ENCODE measurements at regions not wholly inside any gene's neighbourhood (a gene's known extent, or its start where the extent isn't known, plus 50 kb on each side); places are given as distances from the start of the nearest gene placed in this dataset.
"Not testable (repeated sequence)": the region's sequence is repeated elsewhere in the genome, so short reads cannot be mapped to it uniquely, and the experiment has no call there.

DNA sequence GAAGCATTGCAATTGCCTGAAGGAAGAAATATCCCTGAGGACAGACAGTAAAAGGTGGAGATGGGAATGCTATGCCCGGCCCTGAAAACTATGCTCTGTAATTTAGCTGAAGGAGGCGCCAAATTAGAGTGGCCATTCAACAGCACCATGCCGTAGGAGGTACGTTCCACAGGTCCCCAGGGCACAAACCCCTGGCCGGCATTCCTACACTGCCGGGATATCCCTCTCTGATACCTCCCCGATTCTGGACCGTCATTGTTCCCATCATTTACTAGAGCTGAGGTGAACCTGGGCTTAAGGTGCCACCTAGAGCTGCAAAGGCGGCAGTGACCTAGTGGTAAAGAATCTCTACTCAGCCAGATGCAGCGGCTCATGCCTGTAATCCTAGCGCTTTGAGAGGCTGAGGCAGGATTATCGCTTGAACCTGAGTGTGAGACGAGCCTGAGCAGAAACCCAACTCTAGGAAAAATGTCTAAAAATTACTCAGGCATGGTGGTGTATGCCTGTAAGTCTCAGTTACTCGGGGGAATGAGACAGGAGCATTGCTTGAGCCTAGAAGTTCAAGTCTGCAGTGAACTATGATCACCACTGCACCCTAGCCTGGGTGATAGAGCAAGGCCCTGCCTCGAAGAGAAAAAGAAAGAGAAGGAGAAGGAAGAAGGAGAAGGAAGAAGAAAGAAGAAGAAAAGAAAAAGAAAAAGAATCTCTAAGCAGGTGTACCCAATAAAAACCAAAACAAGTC is 53.0 kb upstream of the TNKS2 start:
- DNase-seq (ENCODE audit: low spot score) = no peak

- no peak for DNase-seq (ENCODE audit: low spot score)
Observed at GRCh38 chr10:91743465-91743864, 54.8 kb upstream of the TNKS2 start.

DNA sequence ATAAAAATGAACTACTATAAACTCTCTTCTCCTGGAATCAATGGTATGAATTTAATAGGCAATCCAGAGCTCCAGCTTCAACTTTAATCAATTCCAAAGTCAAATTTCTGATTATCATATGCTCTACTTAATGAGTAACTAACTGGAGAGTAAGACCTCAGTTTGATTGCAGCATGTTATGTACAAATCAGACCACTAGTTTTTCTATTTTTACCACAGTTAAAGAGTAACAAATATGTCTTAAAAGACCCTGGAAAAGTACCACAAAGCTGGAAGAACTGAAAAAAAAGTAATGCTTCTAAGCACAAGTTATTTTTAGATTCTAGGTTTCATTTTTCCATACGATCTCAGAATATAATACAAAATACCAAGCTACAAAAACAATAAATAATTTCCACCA is 56.0 kb upstream of the TNKS2 start:
- DNase-seq (ENCODE audit: low spot score) = no peak

DNA sequence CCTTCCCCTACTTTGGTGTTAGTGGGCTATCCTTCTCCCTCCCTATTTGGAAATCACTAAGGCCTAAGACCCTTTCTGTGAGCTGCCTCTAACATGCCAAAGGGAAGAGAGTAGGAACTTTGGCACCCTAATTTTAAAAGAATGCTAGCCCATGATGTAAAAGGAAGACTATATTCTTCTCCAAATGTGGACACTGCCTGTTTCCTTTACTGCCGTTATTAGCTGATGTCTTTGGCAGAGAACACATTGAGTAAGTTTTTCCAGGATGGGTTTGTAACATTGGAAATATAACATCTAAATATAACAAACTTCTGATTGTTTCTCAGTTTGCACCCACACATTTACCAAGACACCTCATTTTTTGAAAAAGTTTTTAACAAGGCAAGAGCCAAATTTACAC is 56.9 kb upstream of the TNKS2 start:
- DNase-seq (ENCODE audit: low spot score) = no peak

DNA sequence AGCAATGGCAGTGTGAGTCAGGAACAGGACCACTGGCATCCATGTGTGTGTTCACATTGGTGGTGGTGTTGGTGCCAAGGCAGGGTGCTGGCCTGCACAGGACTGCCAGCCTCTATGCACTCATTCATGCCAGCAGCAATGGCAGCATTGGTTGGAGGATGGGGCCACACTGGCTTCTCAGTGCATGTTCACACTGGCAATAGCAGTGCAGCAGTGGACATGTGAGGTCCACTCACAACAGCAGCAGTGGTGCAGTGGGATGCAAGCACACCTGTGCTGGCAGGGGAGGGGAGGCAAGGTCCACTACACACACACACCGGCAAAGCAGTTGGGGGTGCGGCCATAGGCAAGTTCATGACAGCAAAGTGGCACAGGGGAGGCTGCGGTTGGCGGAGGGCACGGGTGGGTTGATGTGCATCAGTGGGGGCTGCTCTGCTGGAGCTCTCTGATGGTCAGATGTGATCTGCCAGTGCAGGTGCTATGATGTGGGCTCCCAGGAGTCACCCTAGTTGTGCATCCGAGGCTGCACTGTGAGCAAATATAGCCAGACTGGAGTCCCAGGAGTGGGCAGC is 57.8 kb upstream of the TNKS2 start:
- DNase-seq (ENCODE audit: low spot score) = no peak

DNA sequence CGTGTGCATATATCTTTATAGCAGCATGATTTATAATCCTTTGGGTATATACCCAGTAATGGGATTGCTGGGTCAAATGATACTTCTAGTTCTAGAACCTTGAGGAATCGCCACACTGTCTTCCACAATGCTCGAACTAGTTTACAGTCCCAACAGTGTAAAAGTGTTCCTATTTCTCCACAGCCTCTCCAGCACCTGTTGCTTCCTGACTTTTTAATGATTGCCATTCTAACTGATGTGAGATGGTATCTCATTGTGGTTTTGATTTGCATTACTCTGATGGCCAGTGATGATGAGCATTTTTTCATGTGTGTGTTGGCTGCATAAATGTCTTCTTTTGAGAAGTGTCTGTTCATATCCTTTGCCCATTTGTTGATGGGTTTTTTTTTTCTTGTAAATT is 66.0 kb upstream of the TNKS2 start:
- not testable (repeated sequence) for DNase-seq (ENCODE audit: low spot score)

- not testable (repeated sequence) for DNase-seq (ENCODE audit: low spot score)
Observed at GRCh38 chr10:91729339-91729738, 68.9 kb upstream of the TNKS2 start.

- DNase-seq (ENCODE audit: low spot score) = no peak
Observed at GRCh38 chr10:91726355-91726754, 71.9 kb upstream of the TNKS2 start.

DNA sequence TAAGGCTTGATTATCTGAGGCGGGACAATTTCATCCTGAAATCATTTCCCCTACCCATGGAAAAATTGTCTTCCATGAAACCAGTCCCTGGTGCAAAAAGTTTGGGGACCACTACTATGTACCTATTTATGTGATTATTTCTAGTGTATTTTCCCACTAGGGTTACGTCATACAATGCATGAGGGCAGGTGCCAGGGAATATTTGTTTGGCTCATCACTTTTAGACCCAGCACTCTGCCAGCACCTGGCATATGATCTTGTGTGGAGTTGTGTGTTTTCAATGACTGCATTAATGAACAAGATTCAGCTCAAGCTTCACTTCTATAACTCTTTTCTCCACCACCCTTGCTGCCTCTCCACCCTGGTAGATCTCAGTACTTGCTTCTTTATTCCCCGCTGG is 73.3 kb upstream of the TNKS2 start:
- no peak for DNase-seq (ENCODE audit: low spot score)

- DNase-seq (ENCODE audit: low spot score) = no peak
Observed at GRCh38 chr10:91713461-91714072, 80.7 kb upstream of the PPP1R3C start.

- DNase-seq (ENCODE audit: low spot score) = no peak
Observed at GRCh38 chr10:91711885-91712680, 79.2 kb upstream of the PPP1R3C start.

DNA sequence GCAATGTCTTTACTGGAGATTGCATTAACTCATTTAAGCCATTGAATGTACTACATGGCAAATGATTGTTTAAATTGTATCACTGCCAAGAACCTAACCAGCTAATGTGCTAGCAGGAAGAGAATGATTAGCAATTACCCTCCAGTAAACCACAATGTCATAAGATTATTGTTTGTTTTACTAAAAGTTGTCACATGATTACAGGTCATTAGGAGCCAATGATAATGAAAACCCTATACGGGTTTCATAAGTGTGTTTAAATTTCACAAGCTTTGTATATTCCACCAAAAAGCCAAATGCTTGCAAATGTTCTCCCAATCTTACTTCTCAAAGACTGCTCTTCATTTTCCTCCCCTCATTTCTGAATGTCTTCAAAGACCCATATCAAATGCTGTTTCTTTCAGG is 76.5 kb upstream of the PPP1R3C start:
- no peak for DNase-seq (ENCODE audit: low spot score)

GRCh38 chr10:91708174-91708861 is 75.4 kb upstream of the PPP1R3C start:
- no peak for DNase-seq (ENCODE audit: low spot score)

DNA sequence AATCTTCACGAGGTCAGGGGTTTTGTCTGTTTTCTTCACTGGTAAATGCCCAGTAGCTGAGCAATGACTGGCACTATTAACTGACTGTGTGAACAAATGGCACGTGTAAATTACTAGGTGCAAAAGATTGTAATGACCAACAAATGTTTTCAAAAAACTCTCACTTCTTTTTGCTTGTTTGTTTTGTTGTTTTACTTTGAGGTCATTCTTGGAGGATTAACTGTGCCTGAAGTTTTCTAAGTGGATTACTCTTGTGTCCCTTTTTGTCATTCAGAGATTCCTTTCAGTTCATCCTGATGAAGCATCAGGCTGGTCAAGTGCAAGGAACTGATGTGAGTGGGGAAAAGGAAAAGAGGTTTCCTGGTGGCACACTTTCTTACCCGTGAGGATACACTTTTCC is 74.4 kb upstream of the PPP1R3C start:
- no peak for DNase-seq (ENCODE audit: low spot score)

DNA sequence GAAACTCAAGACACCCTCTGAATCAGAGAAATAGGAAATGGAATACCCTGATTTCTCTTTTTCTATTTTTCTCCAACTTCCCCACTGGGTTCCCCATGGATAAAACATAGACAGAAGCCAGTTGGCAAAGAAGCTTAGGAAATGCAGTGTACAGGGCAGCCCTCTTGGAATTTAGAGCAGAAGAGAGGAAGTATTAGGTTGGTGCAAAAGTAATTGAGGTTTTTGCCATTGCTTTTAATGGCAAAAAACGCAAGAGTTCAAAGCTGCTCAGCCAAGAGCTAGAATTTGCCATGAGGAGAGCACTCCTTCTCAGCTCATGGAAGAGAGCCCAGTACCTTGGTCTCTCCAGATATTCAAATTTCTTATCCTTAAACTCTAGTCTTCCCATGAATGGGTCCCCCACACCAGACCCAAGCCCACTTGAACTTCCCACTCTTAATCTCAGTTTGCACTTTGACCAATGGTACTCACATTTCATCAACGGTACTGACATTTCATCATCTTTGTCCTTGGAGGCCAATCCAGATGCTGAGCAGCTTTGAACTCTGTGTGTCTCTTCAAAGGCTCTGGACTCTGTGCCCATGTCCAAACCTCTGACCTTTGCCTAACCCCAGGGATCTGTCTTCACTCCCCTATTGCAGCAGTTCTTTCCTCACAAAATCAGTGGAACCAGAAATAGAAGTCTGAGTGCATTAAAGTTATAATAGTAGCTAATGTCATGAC is 73.2 kb upstream of the PPP1R3C start:
- DNase-seq (ENCODE audit: low spot score) = no peak

- DNase-seq (ENCODE audit: low spot score) = no peak
Observed at GRCh38 chr10:91702620-91703019, 69.7 kb upstream of the PPP1R3C start.

GRCh38 chr10:91700788-91701444 is 68.0 kb upstream of the PPP1R3C start:
- no peak for DNase-seq (ENCODE audit: low spot score)

DNA sequence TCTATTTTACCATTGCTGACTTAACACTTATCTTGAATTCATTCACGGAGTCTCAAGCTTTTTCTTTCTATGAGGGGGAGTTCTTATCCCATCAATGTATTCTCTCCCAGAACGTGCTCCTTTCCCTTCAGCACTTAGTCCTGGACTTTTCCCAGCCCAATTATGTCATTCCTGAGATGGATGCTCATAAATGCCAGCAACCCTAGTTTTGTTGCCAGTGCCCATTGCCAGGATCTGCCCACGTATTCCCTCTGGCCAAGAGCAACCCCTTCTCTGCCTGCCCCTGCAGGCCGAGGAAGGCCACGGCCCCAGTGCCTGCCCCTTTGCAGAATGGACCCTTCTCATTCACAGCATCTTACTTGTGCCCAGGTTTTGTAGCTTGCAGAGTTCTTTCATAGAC is 67.4 kb upstream of the PPP1R3C start:
- no peak for DNase-seq (ENCODE audit: low spot score)

DNA sequence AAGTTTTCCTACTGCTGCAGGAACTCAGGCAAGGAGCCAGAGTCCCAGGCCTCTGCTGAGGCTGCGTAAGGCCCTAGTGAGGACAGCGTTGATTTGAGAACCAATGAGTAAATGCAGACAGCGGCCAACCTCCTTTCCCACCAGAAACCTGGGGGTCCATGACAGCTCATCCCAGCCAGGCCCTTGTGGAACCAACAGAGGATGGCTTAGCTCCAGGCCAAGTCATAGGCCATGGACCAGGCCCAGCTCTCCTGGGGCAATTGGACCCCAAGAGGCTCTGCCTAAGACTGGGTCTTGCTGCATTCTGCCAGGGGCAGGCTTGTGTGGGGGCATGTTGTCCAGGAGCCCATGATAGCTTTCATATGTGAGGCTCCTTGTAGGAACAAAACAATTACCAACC is 65.4 kb upstream of the PPP1R3C start:
- DNase-seq (ENCODE audit: low spot score) = no peak

DNA sequence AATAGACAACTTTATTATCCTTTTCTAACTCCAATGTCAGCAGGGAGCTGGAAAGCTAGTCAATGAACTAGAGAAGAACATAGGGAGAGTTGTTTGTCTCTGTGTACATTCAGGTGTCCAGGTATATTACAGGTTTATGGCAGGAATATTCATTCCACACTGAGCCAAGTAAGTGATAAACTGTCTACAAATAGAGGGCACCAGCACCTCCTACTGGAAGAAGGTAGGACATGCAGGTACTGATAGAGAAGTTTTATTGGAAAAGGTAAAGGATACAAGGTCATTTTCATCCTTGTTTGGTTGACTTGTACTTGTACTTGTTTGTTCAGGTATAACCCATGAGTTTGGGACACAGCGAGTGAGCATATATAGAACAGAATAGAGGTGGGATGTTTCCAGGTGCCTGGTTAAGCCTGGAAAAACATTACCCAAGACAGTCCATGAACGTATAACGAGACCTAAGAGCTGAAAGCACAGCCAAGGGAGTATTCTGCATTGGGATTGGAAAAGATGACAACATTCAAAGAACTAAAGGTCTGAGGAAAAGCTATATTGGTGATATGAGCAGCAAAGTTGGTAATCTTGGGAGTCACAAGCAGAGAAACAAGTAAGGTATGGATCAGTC is 61.4 kb upstream of the PPP1R3C start:
- DNase-seq (ENCODE audit: low spot score) = peak; percentile 6

- DNase-seq (ENCODE audit: low spot score) = no peak
Observed at GRCh38 chr10:91691981-91692380, 59.1 kb upstream of the PPP1R3C start.

All from CD4-positive, alpha-beta T cell treated with Interleukin-2 at 100 ng/mL for 4 hours (primary cell).